T-cell (primary cell): ENCODE measurements at regions not wholly inside any gene's neighbourhood (a gene's known extent, or its start where the extent isn't known, plus 50 kb on each side); places are given as distances from the start of the nearest gene placed in this dataset.

Experiments used
- ATAC-seq, 4 experiments: fragments of 200-7000 bp in 3 of 4; fragments of 150-1000 bp in 1 of 4; cut with Tn5 transposase; replicated peaks in 1 of 4; 1 replicate in 3 of 4; 2 replicates in 1 of 4; pipeline ENCODE4 v1.10.0; 2021; ENCODE audit warnings: moderate library complexity in 3 of 4, mild to moderate bottlenecking in 2 of 4, moderate number of reproducible peaks in 1 of 4
- CTCF ChIA-PET, 2 donors: fragments of 300-600 bp; sonication (Branson Sonifier 250); formaldehyde crosslinking; loops; one replicate each; lab custom pipeline; 2022; ENCODE audit warnings: antibody characterized with exemption in 2 of 2; lab: Charles Lee
- POLR2A ChIA-PET, 2 donors: fragments of 300-600 bp; sonication (Branson Sonifier 250); formaldehyde crosslinking; loops; one replicate each; lab custom pipeline; 2022; ENCODE audit warnings: antibody characterized with exemption in 2 of 2; lab: Charles Lee
- DNase-seq, 35 experiments: peaks; one replicate each; pipeline versions ENCODE4 v3.0.0 to v3.0.0-alpha.2; 2013 to 2023
- H3K27ac ChIP-seq: one replicate; pipeline ENCODE4 v1.5.1; 2013; ENCODE audit warnings: low read length
- H3K27me3 ChIP-seq, 2 experiments: replicated peaks in 1 of 2; 1 replicate in 1 of 2; 2 replicates in 1 of 2; pipeline versions ENCODE4 v1.6.1 to v1.7.0; 2013; ENCODE audit warnings: low read length in 1 of 2, mixed read lengths in 1 of 2; ENCODE audit not compliant: control insufficient read depth in 2 of 2, insufficient read depth in 2 of 2; ENCODE audit errors: extremely low read depth in 1 of 2
- H3K36me3 ChIP-seq, 2 donors: 1 replicate in 1 of 2; 2 replicates in 1 of 2; pipeline versions ENCODE4 v1.6.1 to v1.7.0; 2013; ENCODE audit warnings: low read length in 1 of 2; ENCODE audit not compliant: control insufficient read depth in 2 of 2, insufficient read depth in 1 of 2; ENCODE audit errors: extremely low read depth in 1 of 2
- H3K4me1 ChIP-seq, 2 experiments: 1 replicate in 1 of 2; 2 replicates in 1 of 2; pipeline versions ENCODE4 v1.6.1 to v1.7.0; 2013; ENCODE audit warnings: low read length in 2 of 2, mixed read lengths in 1 of 2; ENCODE audit not compliant: insufficient read depth in 2 of 2, control insufficient read depth in 1 of 2; ENCODE audit errors: extremely low read depth in 1 of 2
- H3K4me3 ChIP-seq, 2 donors: 1 replicate in 1 of 2; 2 replicates in 1 of 2; pipeline versions ENCODE4 v1.5.1 to v1.7.0; 2013; ENCODE audit warnings: mild to moderate bottlenecking in 2 of 2, low read length in 1 of 2, moderate library complexity in 1 of 2; ENCODE audit not compliant: control insufficient read depth in 1 of 2; ENCODE audit errors: extremely low read depth in 1 of 2
- H3K9me3 ChIP-seq: 2 replicates; pipeline ENCODE4 v1.7.0; 2013
- H3K27ac Mint-ChIP-seq, 2 donors: one replicate each; pipeline ENCODE4 v1.8.0; 2020 to 2021; ENCODE audit warnings: mild to moderate bottlenecking in 2 of 2, mixed read lengths in 2 of 2
- H3K27me3 Mint-ChIP-seq, 2 donors: one replicate each; pipeline ENCODE4 v1.8.0; 2021 to 2022; ENCODE audit warnings: mixed read lengths in 2 of 2
- H3K36me3 Mint-ChIP-seq: one replicate; pipeline ENCODE4 v1.8.0; 2021; ENCODE audit warnings: mixed read lengths
- H3K4me1 Mint-ChIP-seq, 3 donors: one replicate each; pipeline ENCODE4 v1.8.0; 2020 to 2022; ENCODE audit warnings: mixed read lengths in 3 of 3, mild to moderate bottlenecking in 1 of 3
- H3K4me3 Mint-ChIP-seq, 3 donors: one replicate each; pipeline ENCODE4 v1.8.0; 2020 to 2022; ENCODE audit warnings: mild to moderate bottlenecking in 3 of 3, mixed read lengths in 3 of 3, moderate library complexity in 3 of 3
- H3K9me3 Mint-ChIP-seq, 3 donors: one replicate each; pipeline ENCODE4 v1.8.0; 2020 to 2022; ENCODE audit warnings: mixed read lengths in 3 of 3
- WGBS: methylation state at CpG from one replicate; pipeline ENCODE4 v1.1.5; 2013; ENCODE audit warnings: missing lambda C conversion rate; ENCODE audit not compliant: insufficient coverage; 5-methylcytosine and 5-hydroxymethylcytosine counted together

DNA sequence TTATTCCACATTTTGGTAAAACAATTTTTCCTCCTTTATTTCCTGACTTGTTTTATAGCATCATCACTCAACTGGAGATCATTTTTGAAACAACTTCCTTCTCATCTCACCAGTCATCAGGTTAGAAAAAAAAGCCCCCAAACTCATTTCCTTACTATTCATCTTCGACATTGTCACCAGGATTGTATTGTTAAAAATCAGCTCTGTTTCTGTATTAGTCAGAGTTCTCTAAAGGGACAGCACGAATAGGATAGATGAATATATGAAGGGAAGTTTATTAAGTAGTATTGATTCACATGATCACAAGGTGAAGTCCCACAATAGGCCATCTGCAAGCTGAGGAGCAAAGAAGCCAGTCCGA lies 392.6 kb downstream of the FUT8 start:
- no peak overlapping the region for H3K4me3 ChIP-seq
- WGBS: 50% methylated on average over 1 of the region's 3 CpGs
- Mint-ChIP-seq H3K4me3 (no peak overlapping the region), H3K4me1 (no peaks in the 10 kb centered on the region), H3K9me3 (peaks cover 0 to 5% (median 0%) of the 10 kb centered on the region in 3 donors), H3K27me3 (no peaks in the 10 kb centered on the region), H3K36me3 (no peaks in the 10 kb centered on the region), H3K27ac (no peak overlapping the region)
- H3K36me3 ChIP-seq: no peaks in the 10 kb centered on the region
- no peaks in the 10 kb centered on the region for H3K9me3 ChIP-seq
- peaks cover 0 to 4% of the 10 kb centered on the region in 2 experiments for H3K27me3 ChIP-seq
- ChIA-PET CTCF (interaction anchor here in 1 of 2 donors (0.6 to 2.3 kb wide), 2 partner anchors 19 to 1282 kb away, joined by 3 to 10 read pairs; no protein-coding TSS in a partner anchor), POLR2A (no interaction called here)
- no peak overlapping the region for H3K27ac ChIP-seq
- DNase-seq (no peak), ATAC-seq (no peak)
- no peaks in the 10 kb centered on the region for H3K4me1 ChIP-seq

DNA sequence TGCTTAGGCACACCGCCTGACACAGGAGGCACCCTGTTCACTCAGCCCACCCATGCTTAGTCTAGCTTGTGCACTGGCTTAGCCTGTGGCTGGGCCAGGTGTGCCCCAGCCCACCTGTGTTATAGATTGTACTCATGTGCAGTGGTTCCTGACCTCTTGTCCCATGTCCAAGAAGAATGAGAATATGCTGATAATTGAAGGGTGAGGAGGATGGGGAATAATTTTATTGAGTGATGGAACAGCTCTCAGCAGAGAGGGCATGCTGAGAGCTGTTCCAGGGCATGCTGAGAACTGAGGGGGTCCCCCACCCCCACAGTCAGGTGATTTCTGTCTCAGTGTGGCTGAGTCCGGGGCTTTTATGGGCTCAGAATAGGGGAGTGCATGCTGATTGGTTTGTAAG lies 395.9 kb downstream of the FUT8 start:
- POLR2A ChIA-PET: no interaction called here
- H3K36me3 ChIP-seq: no peaks in the 10 kb centered on the region
- CTCF ChIA-PET: no interaction called here
- Mint-ChIP-seq H3K4me3 (no peak overlapping the region), H3K9me3 (no peaks in the 10 kb centered on the region), H3K4me1 (no peaks in the 10 kb centered on the region), H3K36me3 (no peaks in the 10 kb centered on the region), H3K27me3 (no peaks in the 10 kb centered on the region), H3K27ac (no peak overlapping the region)
- no peaks in the 10 kb centered on the region for H3K4me1 ChIP-seq
- H3K9me3 ChIP-seq: no peaks in the 10 kb centered on the region
- no peak overlapping the region for H3K27ac ChIP-seq
- ATAC-seq (no peak), DNase-seq (no peak)
- H3K27me3 ChIP-seq: peaks cover 0 to 3% of the 10 kb centered on the region in 2 experiments
- H3K4me3 ChIP-seq: no peak overlapping the region
- 100% methylated on average over 1 of the region's 2 CpGs for WGBS

DNA sequence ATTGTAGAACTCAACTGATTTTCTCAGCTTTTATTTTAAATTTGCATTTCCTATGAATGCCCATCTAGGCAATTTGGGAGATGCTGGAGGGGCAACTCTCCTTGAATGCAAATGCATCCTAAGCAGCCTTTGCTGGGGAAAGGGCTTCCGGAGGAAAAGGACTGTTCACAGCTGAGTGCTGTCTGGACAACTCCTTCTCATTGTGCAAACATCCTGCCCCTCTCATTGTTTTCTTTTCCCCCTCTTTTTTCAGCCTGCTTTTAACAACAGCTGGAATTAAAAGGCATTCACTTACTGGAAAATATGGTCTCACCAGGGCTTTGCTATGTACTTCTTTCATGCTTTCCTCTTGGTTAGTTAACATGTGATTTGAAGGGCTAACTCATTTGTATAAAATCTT lies 397.8 kb downstream of the FUT8 start:
- Histone ChIP-seq H3K27ac (no peak overlapping the region), H3K27me3 (peaks cover 0 to 3% of the 10 kb centered on the region in 2 experiments), H3K9me3 (no peaks in the 10 kb centered on the region), H3K36me3 (no peaks in the 10 kb centered on the region), H3K4me3 (no peak overlapping the region), H3K4me1 (no peaks in the 10 kb centered on the region)
- H3K27ac Mint-ChIP-seq: no peak overlapping the region
- no peaks in the 10 kb centered on the region for H3K36me3 Mint-ChIP-seq
- H3K27me3 Mint-ChIP-seq: no peaks in the 10 kb centered on the region
- H3K4me1 Mint-ChIP-seq: peaks cover 0 to 4% (median 4%) of the 10 kb centered on the region in 3 donors
- H3K4me3 Mint-ChIP-seq: no peak overlapping the region
- ChIA-PET POLR2A (interaction anchor here in 1 of 2 donors (0.6 kb wide), 1 partner anchor 42 kb away, joined by 3 read pairs; no protein-coding TSS in a partner anchor), CTCF (interaction anchor here in 1 of 2 donors (0.6 to 1.3 kb wide), 2 partner anchors 14 to 395 kb away, joined by 4 to 5 read pairs; no protein-coding TSS in a partner anchor)
- H3K9me3 Mint-ChIP-seq: no peaks in the 10 kb centered on the region
- ATAC-seq (no peak), DNase-seq (no peak)
- 86% methylated on average over 1 of the region's 1 CpG for whole genome bisulfite sequencing

DNA sequence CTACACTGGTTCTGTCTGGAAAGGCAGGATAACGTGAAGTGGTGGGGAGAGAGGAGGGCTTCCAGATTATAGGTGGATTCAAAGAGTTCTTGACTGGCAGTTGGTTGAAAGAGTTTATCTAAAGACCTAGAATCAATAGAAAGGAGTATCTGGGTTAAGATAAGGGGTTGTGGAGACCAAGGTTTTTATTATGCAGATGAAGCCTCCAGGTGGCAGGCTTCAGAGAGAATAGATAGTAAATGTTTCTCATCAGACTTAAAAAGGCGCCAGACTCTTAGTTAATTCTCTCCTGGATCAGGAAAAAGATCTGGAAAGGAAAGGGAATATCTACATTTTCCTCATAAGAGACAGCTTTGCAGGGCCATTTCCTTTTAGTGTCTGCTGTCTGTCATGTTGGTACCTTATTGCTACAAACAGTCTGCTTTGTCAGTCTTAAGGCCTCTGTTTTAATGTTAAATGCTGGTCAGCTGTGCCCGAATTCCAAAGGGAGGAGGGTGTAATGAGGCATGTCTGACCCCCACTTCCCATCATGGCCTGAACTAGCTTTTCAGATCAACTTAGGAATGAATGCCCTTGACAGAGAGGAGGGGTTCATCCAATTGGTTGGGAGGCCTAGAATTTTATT lies 401.3 kb downstream of the FUT8 start:
- Histone ChIP-seq H3K27me3 (no peaks in the 10 kb centered on the region), H3K4me1 (no peaks in the 10 kb centered on the region), H3K36me3 (no peaks in the 10 kb centered on the region), H3K9me3 (no peaks in the 10 kb centered on the region), H3K4me3 (no peak overlapping the region), H3K27ac (no peak overlapping the region)
- ChIA-PET POLR2A (no interaction called here), CTCF (no interaction called here)
- no peak overlapping the region for H3K4me3 Mint-ChIP-seq
- WGBS: 83% methylated on average over 1 of the region's 3 CpGs
- no peaks in the 10 kb centered on the region for H3K9me3 Mint-ChIP-seq
- no peak for ATAC-seq
- H3K27me3 Mint-ChIP-seq: no peaks in the 10 kb centered on the region
- DNase-seq: no peak
- no peak overlapping the region for H3K27ac Mint-ChIP-seq
- H3K4me1 Mint-ChIP-seq: peaks cover 0 to 4% (median 4%) of the 10 kb centered on the region in 3 donors
- no peaks in the 10 kb centered on the region for H3K36me3 Mint-ChIP-seq

DNA sequence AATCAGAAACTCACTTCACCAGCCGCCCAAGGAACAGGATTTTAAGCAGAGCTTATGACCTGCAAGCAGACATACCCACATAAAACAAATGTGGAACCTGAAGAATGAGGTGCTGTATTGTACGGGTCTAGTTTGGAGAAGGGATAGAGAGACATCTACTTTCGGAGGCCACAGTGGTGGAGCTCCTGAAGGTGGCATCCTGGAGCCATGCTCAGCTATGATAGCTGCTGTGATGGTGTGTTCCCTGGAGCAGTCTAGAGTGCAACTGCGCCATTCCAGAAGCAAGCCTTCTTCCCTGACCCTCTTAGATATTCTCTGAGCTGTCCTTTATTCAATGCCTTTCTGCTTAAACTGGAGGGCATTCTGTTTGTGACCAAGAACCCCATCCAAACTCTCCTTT lies 402.6 kb downstream of the FUT8 start:
- peaks cover 0 to 4% (median 4%) of the 10 kb centered on the region in 3 donors for H3K4me1 Mint-ChIP-seq
- H3K4me3 ChIP-seq: no peak overlapping the region
- no peak overlapping the region for H3K4me3 Mint-ChIP-seq
- no CpG with 5 or more reads among the region's 4 CpGs for WGBS
- no peaks in the 10 kb centered on the region for H3K4me1 ChIP-seq
- ATAC-seq (no peak), DNase-seq (peak in 2 of 35 experiments; percentile 19 to 23)
- H3K27me3 ChIP-seq: no peaks in the 10 kb centered on the region
- CTCF ChIA-PET: interaction anchor here (0.5 to 1.1 kb wide), 4 partner anchors 9 to 272 kb away, joined by 3 read pairs; no protein-coding TSS in a partner anchor
- no peaks in the 10 kb centered on the region for H3K9me3 ChIP-seq
- H3K27me3 Mint-ChIP-seq: no peaks in the 10 kb centered on the region
- H3K9me3 Mint-ChIP-seq: no peaks in the 10 kb centered on the region
- POLR2A ChIA-PET: interaction anchor here in 1 of 2 donors (0.6 kb wide), 1 partner anchor 514 kb away, joined by 4 read pairs; no protein-coding TSS in a partner anchor
- H3K27ac Mint-ChIP-seq: no peak overlapping the region
- no peaks in the 10 kb centered on the region for H3K36me3 Mint-ChIP-seq
- no peak overlapping the region for H3K27ac ChIP-seq
- H3K36me3 ChIP-seq: no peaks in the 10 kb centered on the region

DNA sequence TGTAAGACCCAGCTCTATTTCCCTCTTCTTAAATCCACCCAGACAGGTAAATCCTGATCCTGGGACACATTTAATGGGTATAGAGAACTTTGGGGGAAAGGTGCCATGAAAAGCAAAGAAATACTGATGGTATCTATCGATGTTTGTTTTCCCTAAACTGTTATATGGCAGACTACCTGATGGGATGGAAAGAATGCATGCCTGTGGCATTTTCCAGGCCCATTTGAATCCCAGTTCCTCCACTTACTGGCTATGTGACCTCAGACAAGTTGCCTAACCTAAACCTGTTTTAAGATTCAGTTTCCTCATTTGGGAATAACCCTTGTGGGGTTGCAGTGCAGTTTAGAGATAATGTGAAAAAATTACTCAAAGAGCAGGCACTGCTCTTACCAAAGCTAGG lies 404.5 kb downstream of the FUT8 start:
- no peak for ATAC-seq
- CTCF ChIA-PET: no interaction called here
- DNase-seq: no peak
- Mint-ChIP-seq H3K4me3 (no peak overlapping the region), H3K27ac (no peak overlapping the region), H3K9me3 (no peaks in the 10 kb centered on the region), H3K36me3 (no peaks in the 10 kb centered on the region), H3K27me3 (no peaks in the 10 kb centered on the region), H3K4me1 (peaks cover 0 to 4% (median 4%) of the 10 kb centered on the region in 3 donors)
- POLR2A ChIA-PET: no interaction called here
- 100% methylated on average over 1 of the region's 1 CpG for WGBS
- no peak overlapping the region for H3K27ac ChIP-seq
- H3K9me3 ChIP-seq: no peaks in the 10 kb centered on the region
- H3K27me3 ChIP-seq: no peaks in the 10 kb centered on the region
- peaks cover 0 to 6% of the 10 kb centered on the region in 2 experiments for H3K4me1 ChIP-seq
- no peaks in the 10 kb centered on the region for H3K36me3 ChIP-seq
- H3K4me3 ChIP-seq: no peak overlapping the region
